ENCODE measurements at regions not wholly inside any gene's neighbourhood (a gene's known extent, or its start where the extent isn't known, plus 50 kb on each side); places are given as distances from the start of the nearest gene placed in this dataset.

DNA sequence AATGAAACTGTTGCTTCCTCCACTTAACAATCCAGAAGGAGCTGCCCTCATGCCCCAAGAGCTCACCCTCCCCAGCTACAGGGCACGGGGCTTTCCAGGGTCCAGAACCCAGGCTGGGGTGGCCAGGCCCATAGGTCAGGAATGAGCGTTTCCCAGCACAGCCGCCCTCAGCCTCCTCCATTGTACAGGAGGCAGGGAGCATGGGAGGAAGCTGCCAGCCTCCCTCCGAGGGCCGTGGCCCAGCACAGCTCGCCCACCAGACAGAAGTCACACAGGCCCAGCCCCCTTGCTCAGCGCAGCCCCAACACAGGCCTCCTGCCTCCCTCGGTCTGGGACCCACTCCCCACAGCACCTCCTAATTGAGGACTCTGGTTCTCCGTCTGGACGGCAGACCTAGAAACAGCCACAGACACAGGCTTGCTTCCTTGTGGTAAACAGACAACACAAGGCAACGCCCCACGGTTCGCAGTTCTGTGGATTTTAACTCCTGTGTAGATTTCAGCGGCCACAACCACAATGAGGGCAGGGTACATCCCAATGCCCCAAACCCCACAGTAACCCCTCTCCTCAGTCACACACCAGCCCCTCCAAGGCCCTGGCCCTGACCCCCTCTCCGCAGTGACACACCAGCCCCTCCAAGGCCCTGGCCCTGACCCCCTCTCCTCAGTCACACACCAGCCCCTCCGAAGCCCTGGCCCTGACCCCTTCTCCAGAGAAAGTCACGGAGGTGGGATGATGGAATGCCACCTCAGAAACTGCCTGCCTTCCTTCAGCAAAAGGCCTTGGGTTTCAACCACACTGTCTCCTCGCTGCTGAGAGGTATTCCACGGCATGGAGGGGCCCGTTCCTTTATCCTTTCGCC is 173.5 kb downstream of the DLL1 start:
- TF ChIP-seq MYBL2 (CRISPR knock-in tag; IDR thresholded peaks at IDR 0.05) (no peak), IRF2 (CRISPR knock-in tag; IDR thresholded peaks at IDR 0.05; ENCODE audit: borderline replicate concordance, low read depth) (no peak), SP1 (CRISPR knock-in tag; conservative IDR thresholded peaks at IDR 0.05) (no peak), CREB1 (CRISPR knock-in tag; IDR thresholded peaks at IDR 0.05) (no peak), NR3C1 (CRISPR knock-in tag; conservative IDR thresholded peaks at IDR 0.05; ENCODE audit: low read depth) (no peak), CREM (CRISPR knock-in tag; IDR thresholded peaks at IDR 0.05) (no peak), NFYB (CRISPR knock-in tag; conservative IDR thresholded peaks at IDR 0.05; ENCODE audit: low read depth) (no peak)
- TF ChIP-seq, protein P1, sequence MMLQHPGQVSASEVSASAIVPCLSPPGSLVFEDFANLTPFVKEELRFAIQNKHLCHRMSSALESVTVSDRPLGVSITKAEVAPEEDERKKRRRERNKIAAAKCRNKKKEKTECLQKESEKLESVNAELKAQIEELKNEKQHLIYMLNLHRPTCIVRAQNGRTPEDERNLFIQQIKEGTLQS (CRISPR knock-in tag; conservative IDR thresholded peaks at IDR 0.05): no peak
- TF ChIP-seq, protein P2, sequence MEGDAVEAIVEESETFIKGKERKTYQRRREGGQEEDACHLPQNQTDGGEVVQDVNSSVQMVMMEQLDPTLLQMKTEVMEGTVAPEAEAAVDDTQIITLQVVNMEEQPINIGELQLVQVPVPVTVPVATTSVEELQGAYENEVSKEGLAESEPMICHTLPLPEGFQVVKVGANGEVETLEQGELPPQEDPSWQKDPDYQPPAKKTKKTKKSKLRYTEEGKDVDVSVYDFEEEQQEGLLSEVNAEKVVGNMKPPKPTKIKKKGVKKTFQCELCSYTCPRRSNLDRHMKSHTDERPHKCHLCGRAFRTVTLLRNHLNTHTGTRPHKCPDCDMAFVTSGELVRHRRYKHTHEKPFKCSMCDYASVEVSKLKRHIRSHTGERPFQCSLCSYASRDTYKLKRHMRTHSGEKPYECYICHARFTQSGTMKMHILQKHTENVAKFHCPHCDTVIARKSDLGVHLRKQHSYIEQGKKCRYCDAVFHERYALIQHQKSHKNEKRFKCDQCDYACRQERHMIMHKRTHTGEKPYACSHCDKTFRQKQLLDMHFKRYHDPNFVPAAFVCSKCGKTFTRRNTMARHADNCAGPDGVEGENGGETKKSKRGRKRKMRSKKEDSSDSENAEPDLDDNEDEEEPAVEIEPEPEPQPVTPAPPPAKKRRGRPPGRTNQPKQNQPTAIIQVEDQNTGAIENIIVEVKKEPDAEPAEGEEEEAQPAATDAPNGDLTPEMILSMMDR (IDR thresholded peaks at IDR 0.05): no peak
- TF ChIP-seq, protein P3, sequence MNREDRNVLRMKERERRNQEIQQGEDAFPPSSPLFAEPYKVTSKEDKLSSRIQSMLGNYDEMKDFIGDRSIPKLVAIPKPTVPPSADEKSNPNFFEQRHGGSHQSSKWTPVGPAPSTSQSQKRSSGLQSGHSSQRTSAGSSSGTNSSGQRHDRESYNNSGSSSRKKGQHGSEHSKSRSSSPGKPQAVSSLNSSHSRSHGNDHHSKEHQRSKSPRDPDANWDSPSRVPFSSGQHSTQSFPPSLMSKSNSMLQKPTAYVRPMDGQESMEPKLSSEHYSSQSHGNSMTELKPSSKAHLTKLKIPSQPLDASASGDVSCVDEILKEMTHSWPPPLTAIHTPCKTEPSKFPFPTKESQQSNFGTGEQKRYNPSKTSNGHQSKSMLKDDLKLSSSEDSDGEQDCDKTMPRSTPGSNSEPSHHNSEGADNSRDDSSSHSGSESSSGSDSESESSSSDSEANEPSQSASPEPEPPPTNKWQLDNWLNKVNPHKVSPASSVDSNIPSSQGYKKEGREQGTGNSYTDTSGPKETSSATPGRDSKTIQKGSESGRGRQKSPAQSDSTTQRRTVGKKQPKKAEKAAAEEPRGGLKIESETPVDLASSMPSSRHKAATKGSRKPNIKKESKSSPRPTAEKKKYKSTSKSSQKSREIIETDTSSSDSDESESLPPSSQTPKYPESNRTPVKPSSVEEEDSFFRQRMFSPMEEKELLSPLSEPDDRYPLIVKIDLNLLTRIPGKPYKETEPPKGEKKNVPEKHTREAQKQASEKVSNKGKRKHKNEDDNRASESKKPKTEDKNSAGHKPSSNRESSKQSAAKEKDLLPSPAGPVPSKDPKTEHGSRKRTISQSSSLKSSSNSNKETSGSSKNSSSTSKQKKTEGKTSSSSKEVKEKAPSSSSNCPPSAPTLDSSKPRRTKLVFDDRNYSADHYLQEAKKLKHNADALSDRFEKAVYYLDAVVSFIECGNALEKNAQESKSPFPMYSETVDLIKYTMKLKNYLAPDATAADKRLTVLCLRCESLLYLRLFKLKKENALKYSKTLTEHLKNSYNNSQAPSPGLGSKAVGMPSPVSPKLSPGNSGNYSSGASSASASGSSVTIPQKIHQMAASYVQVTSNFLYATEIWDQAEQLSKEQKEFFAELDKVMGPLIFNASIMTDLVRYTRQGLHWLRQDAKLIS (CRISPR knock-in tag; IDR thresholded peaks at IDR 0.05; ENCODE audit: borderline replicate concordance): no peak
- TF ChIP-seq, protein P4, sequence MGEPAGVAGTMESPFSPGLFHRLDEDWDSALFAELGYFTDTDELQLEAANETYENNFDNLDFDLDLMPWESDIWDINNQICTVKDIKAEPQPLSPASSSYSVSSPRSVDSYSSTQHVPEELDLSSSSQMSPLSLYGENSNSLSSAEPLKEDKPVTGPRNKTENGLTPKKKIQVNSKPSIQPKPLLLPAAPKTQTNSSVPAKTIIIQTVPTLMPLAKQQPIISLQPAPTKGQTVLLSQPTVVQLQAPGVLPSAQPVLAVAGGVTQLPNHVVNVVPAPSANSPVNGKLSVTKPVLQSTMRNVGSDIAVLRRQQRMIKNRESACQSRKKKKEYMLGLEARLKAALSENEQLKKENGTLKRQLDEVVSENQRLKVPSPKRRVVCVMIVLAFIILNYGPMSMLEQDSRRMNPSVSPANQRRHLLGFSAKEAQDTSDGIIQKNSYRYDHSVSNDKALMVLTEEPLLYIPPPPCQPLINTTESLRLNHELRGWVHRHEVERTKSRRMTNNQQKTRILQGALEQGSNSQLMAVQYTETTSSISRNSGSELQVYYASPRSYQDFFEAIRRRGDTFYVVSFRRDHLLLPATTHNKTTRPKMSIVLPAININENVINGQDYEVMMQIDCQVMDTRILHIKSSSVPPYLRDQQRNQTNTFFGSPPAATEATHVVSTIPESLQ (CRISPR knock-in tag; IDR thresholded peaks at IDR 0.05): no peak
- TF ChIP-seq, protein P5, sequence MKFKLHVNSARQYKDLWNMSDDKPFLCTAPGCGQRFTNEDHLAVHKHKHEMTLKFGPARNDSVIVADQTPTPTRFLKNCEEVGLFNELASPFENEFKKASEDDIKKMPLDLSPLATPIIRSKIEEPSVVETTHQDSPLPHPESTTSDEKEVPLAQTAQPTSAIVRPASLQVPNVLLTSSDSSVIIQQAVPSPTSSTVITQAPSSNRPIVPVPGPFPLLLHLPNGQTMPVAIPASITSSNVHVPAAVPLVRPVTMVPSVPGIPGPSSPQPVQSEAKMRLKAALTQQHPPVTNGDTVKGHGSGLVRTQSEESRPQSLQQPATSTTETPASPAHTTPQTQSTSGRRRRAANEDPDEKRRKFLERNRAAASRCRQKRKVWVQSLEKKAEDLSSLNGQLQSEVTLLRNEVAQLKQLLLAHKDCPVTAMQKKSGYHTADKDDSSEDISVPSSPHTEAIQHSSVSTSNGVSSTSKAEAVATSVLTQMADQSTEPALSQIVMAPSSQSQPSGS (CRISPR knock-in tag; IDR thresholded peaks at IDR 0.05; ENCODE audit: borderline replicate concordance, low read depth): no peak

All from WTC11 (cell line).